ENCODE measurements at regions not wholly inside any gene's neighbourhood (a gene's known extent, or its start where the extent isn't known, plus 50 kb on each side); places are given as distances from the start of the nearest gene placed in this dataset.

GRCh38 chr12:88375306-88376305 lies 204.7 kb downstream of the KITLG start:
- TF ChIP-seq POLR2A (IDR thresholded peaks at IDR 0.05; ENCODE audit: low read length) (no peak), GATA1 (IDR thresholded peaks at IDR 0.05; ENCODE audit: low read depth, low read length) (no peak)

Data from erythroblast (primary cell).